Thyroid gland (tissue), 4 donors: ENCODE measurements at regions not wholly inside any gene's neighbourhood (a gene's known extent, or its start where the extent isn't known, plus 50 kb on each side); places are given as distances from the start of the nearest gene placed in this dataset.
"Not testable (repeated sequence)": the region's sequence is repeated elsewhere in the genome, so short reads cannot be mapped to it uniquely, and the experiment has no call there.

Source experiments
- DNase-seq, 2 donors: peaks; one replicate each; pipeline ENCODE4 v3.0.0-alpha.2; 2019
- H3K27ac ChIP-seq, 3 donors: fragments of 200-600 bp; sonication (generic); 1 replicate in 2 of 3; 2 replicates in 1 of 3; pipeline ENCODE4 v1.5.1; 2016 to 2019; ENCODE audit warnings: mild to moderate bottlenecking in 1 of 3, moderate library complexity in 1 of 3
- H3K27me3 ChIP-seq: fragments of 200-600 bp; sonication (generic); one replicate; pipeline ENCODE4 v1.5.1; 2019
- H3K36me3 ChIP-seq, 2 donors: fragments of 200-600 bp; sonication (generic); one replicate each; pipeline ENCODE4 v1.5.1; 2016 to 2019
- H3K4me1 ChIP-seq, 2 donors: fragments of 200-600 bp; sonication (generic); one replicate each; pipeline ENCODE4 v1.5.1; 2017 to 2019
- H3K4me3 ChIP-seq, 3 donors: fragments of 200-600 bp; sonication (generic); replicated peaks in 1 of 3; 1 replicate in 2 of 3; 2 replicates in 1 of 3; pipeline ENCODE4 v1.5.1; 2016; ENCODE audit warnings: mild to moderate bottlenecking in 1 of 3
- H3K9me3 ChIP-seq: fragments of 200-600 bp; sonication (generic); one replicate; pipeline ENCODE4 v1.5.1; 2017
- CTCF ChIP-seq, 6 experiments: fragments of 200-600 bp in 3 of 6; fragments of 450-650 bp in 3 of 6; sonication (generic) in 3 of 6; IDR thresholded peaks; one replicate each; pipeline ENCODE4 v1.5.1; 2016 to 2019; ENCODE audit warnings: antibody characterized with exemption in 6 of 6, mild to moderate bottlenecking in 2 of 6, inconsistent platforms in 1 of 6, moderate library complexity in 1 of 6
- POLR2A ChIP-seq, 2 donors: fragments of 450-650 bp; IDR thresholded peaks; one replicate each; pipeline ENCODE4 v1.6.1; 2017; ENCODE audit warnings: antibody characterized with exemption in 2 of 2, mild to moderate bottlenecking in 2 of 2, moderate library complexity in 1 of 2
- WGBS, 2 donors: methylation state at CpG; one replicate each; pipeline ENCODE4 v1.1.5; 2017; 5-methylcytosine and 5-hydroxymethylcytosine counted together
- intact Hi-C: fragments of 100-400 bp; cut with DNase I; formaldehyde crosslinking; loops from one replicate; pipeline ENCODE4 v1.15.1; 2023

- 94 to 98% methylated on average over 3 of the region's 4 CpGs for WGBS, 2 donors
- Histone ChIP-seq H3K27ac (no peak overlapping the region), H3K4me3 (no peak overlapping the region), H3K36me3 (no peaks in the 10 kb centered on the region), H3K4me1 (no peaks in the 10 kb centered on the region), H3K27me3 (no peaks in the 10 kb centered on the region), H3K9me3 (no peaks in the 10 kb centered on the region)
- DNase-seq: no peak
- intact Hi-C loops: no loop called here
- TF ChIP-seq CTCF (IDR thresholded peaks at IDR 0.05) (no peak), POLR2A (IDR thresholded peaks at IDR 0.05) (no peak)
Observed at GRCh38 chrX:10988653-10989052, 122.5 kb upstream of the HCCS start.

DNA sequence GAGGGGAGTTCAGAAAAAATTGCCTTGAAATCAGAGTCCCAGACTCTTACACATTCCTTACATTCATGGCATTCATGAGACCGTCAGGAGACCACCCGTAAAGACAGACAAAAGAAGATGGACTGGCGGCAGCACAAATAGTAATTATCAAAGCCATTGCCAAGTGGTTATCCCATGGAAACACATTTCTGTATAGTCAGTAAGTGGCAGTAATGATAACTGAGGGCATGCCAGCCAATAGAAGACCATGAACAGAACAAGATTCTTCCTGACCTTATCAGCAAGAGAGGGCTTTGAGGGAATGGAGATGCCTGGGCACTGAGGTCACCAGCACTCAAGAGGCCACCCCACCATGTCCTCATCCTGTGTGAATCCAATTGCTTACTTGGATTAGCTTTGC, 121.7 kb upstream of the HCCS start:
- Histone ChIP-seq H3K4me1 (no peaks in the 10 kb centered on the region), H3K9me3 (no peaks in the 10 kb centered on the region), H3K4me3 (no peak overlapping the region), H3K27ac (no peak overlapping the region), H3K27me3 (no peaks in the 10 kb centered on the region), H3K36me3 (no peaks in the 10 kb centered on the region)
- 84 to 89% methylated on average over 3 of the region's 3 CpGs for WGBS, 2 donors
- intact Hi-C loops: no loop called here
- TF ChIP-seq CTCF (IDR thresholded peaks at IDR 0.05): no peak
- no peak for TF ChIP-seq POLR2A (IDR thresholded peaks at IDR 0.05)
- peak in 1 of 2 donors; percentile 2 for DNase-seq

- Histone ChIP-seq H3K27me3 (no peaks in the 10 kb centered on the region), H3K4me3 (no peak overlapping the region), H3K36me3 (no peaks in the 10 kb centered on the region), H3K27ac (no peak overlapping the region), H3K4me1 (no peaks in the 10 kb centered on the region), H3K9me3 (no peaks in the 10 kb centered on the region)
- intact Hi-C loops: no loop called here
- TF ChIP-seq POLR2A (IDR thresholded peaks at IDR 0.05): no peak
- no peak for TF ChIP-seq CTCF (IDR thresholded peaks at IDR 0.05)
- no peak for DNase-seq
- 83 to 94% methylated on average over 1 to 3 of the region's 3 CpGs for WGBS, 2 donors
Observed at GRCh38 chrX:10990418-10990817, 120.7 kb upstream of the HCCS start.

GRCh38 chrX:10990976-10991375, 120.2 kb upstream of the HCCS start:
- WGBS, 2 donors: 94 to 96% methylated on average over 4 of the region's 4 CpGs

DNA sequence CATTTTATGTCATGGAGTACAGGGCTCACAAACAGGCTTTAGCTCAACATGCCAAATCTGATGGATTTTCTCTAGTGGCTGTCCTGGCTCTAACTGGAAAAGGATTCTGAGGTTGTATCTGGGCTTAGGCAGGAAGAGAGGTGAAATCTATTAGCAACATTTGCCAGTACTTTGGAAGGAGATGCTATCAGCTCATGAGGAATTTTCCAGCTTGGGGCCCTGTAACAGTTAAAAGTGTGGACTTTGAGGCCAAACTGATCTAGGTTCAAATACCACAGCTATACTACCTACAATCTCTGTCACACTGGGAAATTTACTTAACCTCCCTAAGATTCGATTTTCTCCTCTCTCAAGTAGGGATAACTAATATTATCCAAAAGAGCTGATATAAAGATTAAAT, 119.0 kb upstream of the HCCS start:
- Histone ChIP-seq H3K4me1 (no peaks in the 10 kb centered on the region), H3K9me3 (no peaks in the 10 kb centered on the region), H3K36me3 (no peaks in the 10 kb centered on the region), H3K4me3 (no peak overlapping the region), H3K27me3 (no peaks in the 10 kb centered on the region), H3K27ac (no peak overlapping the region)
- no peak for TF ChIP-seq POLR2A (IDR thresholded peaks at IDR 0.05)
- TF ChIP-seq CTCF (IDR thresholded peaks at IDR 0.05): no peak
- intact Hi-C loops: no loop called here
- no peak for DNase-seq
- WGBS, 2 donors: 94 to 96% methylated on average over 1 of the region's 1 CpG

More at GRCh38 chrX:10990976-10991375, 120.2 kb upstream of the HCCS start:
- Histone ChIP-seq H3K4me1 (no peaks in the 10 kb centered on the region), H3K27ac (no peak overlapping the region), H3K27me3 (no peaks in the 10 kb centered on the region), H3K9me3 (no peaks in the 10 kb centered on the region), H3K36me3 (no peaks in the 10 kb centered on the region), H3K4me3 (no peak overlapping the region)
- DNase-seq: no peak
- TF ChIP-seq CTCF (IDR thresholded peaks at IDR 0.05) (no peak), POLR2A (IDR thresholded peaks at IDR 0.05) (no peak)
- intact Hi-C loops: no loop called here

GRCh38 chrX:11007076-11007475, 104.1 kb upstream of the HCCS start:
- H3K27me3 ChIP-seq, intact Hi-C loops, H3K4me1 ChIP-seq, DNase-seq, H3K36me3 ChIP-seq, H3K4me3 ChIP-seq, H3K9me3 ChIP-seq, H3K27ac ChIP-seq: not testable (repeated sequence)
- 93 to 98% methylated on average over 5 of the region's 9 CpGs for WGBS, 2 donors
